ENCODE measurements at regions not wholly inside any gene's neighbourhood (a gene's known extent, or its start where the extent isn't known, plus 50 kb on each side); places are given as distances from the start of the nearest gene placed in this dataset.

- ChIA-PET CTCF (interaction anchor here (1.2 to 1.6 kb wide), 2 partner anchors 10 to 12 kb away, joined by 3 to 4 read pairs; no protein-coding TSS in a partner anchor), POLR2A (no interaction called here)
- H3K4me3 ChIP-seq (ENCODE audit: low read depth, low read length), result no peak overlapping the region
- TF ChIP-seq CTCF (IDR thresholded peaks at IDR 0.05; ENCODE audit: insufficient read depth, low read depth, low read length), result no peak
- no peak for DNase-seq (ENCODE audit: low read depth)
- H3K27me3 ChIP-seq (ENCODE audit: control insufficient read depth, insufficient read depth, low read length), result no peaks in the 10 kb centered on the region
- no peaks in the 10 kb centered on the region for H3K36me3 ChIP-seq (ENCODE audit: control insufficient read depth, insufficient read depth, low read length)
These were observed 1201.1 kb downstream of the SORCS1 start for GRCh38 chr10:105963334-105963884.

GRCh38 chr10:105956550-105956949, 1208.0 kb downstream of the SORCS1 start:
- CTCF ChIA-PET, result no interaction called here

GRCh38 chr10:105953861-105954260, 1210.6 kb downstream of the SORCS1 start:
- DNase-seq (ENCODE audit: low read depth), result no peak
- Histone ChIP-seq H3K27me3 (ENCODE audit: control insufficient read depth, insufficient read depth, low read length) (no peaks in the 10 kb centered on the region), H3K36me3 (ENCODE audit: control insufficient read depth, insufficient read depth, low read length) (no peaks in the 10 kb centered on the region), H3K4me3 (ENCODE audit: low read depth, low read length) (no peak overlapping the region)
- POLR2A ChIA-PET, result no interaction called here
- no peak for TF ChIP-seq CTCF (IDR thresholded peaks at IDR 0.05; ENCODE audit: insufficient read depth, low read depth, low read length)
- CTCF ChIA-PET, result interaction anchor here (0.6 kb wide), 1 partner anchor 658 kb away, joined by 6 read pairs; no protein-coding TSS in a partner anchor

More at GRCh38 chr10:105956550-105956949, 1208.0 kb downstream of the SORCS1 start:
- Histone ChIP-seq H3K27me3 (ENCODE audit: control insufficient read depth, insufficient read depth, low read length) (no peaks in the 10 kb centered on the region), H3K4me3 (ENCODE audit: low read depth, low read length) (no peak overlapping the region), H3K36me3 (ENCODE audit: control insufficient read depth, insufficient read depth, low read length) (no peaks in the 10 kb centered on the region)
- DNase-seq (ENCODE audit: low read depth), result no peak
- POLR2A ChIA-PET, result no interaction called here
- no peak for TF ChIP-seq CTCF (IDR thresholded peaks at IDR 0.05; ENCODE audit: insufficient read depth, low read depth, low read length)

- no peaks in the 10 kb centered on the region for H3K27me3 ChIP-seq (ENCODE audit: control insufficient read depth, insufficient read depth, low read length)
- no peak for TF ChIP-seq CTCF (IDR thresholded peaks at IDR 0.05; ENCODE audit: insufficient read depth, low read depth, low read length)
- DNase-seq (ENCODE audit: low read depth), result no peak
- ChIA-PET POLR2A (no interaction called here), CTCF (interaction anchor here (1.3 kb wide), 1 partner anchor 11 kb away, joined by 3 read pairs; no protein-coding TSS in a partner anchor)
- H3K4me3 ChIP-seq (ENCODE audit: low read depth, low read length), result no peak overlapping the region
- H3K36me3 ChIP-seq (ENCODE audit: control insufficient read depth, insufficient read depth, low read length), result no peaks in the 10 kb centered on the region
These were observed 1211.5 kb downstream of the SORCS1 start for GRCh38 chr10:105953056-105953455.

- ChIA-PET CTCF (interaction anchor here (0.8 to 1.3 kb wide), 4 partner anchors 10 to 730 kb away, joined by 3 to 7 read pairs (median 3); no protein-coding TSS in a partner anchor), POLR2A (no interaction called here)
- Histone ChIP-seq H3K36me3 (ENCODE audit: control insufficient read depth, insufficient read depth, low read length) (no peaks in the 10 kb centered on the region), H3K4me3 (ENCODE audit: low read depth, low read length) (no peak overlapping the region), H3K27me3 (ENCODE audit: control insufficient read depth, insufficient read depth, low read length) (no peaks in the 10 kb centered on the region)
- DNase-seq (ENCODE audit: low read depth), result no peak
- no peak for TF ChIP-seq CTCF (IDR thresholded peaks at IDR 0.05; ENCODE audit: insufficient read depth, low read depth, low read length)
These were observed 1212.4 kb downstream of the SORCS1 start for GRCh38 chr10:105952153-105952552.
